Glomerular endothelial cell (primary cell): ENCODE measurements at regions not wholly inside any gene's neighbourhood (a gene's known extent, or its start where the extent isn't known, plus 50 kb on each side); places are given as distances from the start of the nearest gene placed in this dataset.

ENCODE experiments used
- DNase-seq: peaks from one replicate; pipeline ENCODE4 v3.0.0-alpha.2; 2011; ENCODE audit warnings: low read depth, low spot score; ENCODE audit errors: extremely low read depth

DNA sequence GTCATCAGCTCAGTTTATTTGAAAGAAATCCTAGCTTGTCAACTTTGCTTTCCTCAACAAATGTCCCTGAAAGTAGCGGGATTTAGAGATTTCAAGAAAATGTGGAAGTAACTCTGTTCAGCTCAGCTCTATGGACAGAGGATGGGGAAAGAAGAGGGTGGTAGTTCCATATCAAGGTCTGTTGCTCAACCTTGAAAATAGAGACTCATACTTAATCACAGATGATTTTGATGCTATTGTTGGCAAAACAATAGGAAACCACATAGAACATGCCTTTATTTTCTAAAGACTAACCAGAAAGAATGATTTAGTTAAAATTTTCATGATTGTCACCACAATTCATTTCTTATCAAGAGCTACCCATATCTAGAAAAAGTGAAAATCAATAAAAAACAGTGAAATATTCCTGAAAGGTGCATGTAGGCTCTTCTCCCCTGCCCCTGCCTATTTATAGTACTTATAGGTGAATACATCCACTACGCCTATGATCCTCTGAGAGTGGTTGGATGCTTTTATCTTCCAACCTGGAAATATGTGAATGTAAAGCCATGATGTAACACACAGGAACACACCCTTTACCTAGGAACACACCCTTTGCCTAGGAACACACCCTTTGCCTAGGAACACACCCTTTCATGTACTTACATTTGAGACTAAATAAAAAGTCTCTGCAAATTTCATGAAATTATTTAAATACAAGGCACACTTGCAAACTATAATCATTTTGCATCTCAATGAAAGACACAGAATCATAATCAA is 65.8 kb downstream of the ETAA1 start:
- no peak for DNase-seq

DNA sequence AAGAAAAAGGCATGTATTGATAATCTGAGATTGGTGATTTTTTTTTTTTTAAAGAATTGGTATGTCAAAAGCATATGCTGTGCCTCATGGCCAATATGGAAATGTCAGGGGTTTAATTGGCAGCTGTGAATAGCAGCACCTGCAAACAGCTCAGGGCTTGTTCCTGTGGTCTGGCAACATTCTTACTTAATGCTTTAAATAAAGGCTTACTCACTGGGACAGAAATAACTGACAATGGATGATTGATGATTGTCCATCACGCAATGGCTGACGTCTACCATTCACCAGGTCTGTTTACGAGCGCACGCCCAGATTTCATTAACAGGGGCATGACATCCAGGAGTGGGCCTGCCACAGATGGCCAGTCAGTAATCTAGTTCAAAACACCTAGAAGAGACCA is 66.7 kb downstream of the ETAA1 start:
- DNase-seq: no peak

DNA sequence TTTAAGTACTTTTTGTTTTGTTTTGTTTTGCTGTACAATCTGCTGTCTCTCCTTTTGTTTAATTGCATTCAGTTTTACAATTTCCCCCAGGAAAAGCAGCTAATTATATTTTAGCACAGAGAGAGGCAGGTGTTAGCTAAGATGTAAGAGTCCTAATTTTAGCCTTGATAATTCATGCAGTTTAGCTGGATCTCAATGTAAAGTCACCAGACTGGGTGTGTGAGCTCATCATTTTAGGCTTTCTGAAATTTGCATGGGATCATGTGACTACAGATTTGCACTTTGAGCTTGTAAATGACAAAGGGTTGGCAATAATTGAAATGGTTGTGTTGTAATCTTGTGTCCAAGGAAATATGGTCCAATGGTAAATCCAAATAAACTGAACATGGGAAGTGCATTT is 68.5 kb downstream of the ETAA1 start:
- DNase-seq: no peak

DNA sequence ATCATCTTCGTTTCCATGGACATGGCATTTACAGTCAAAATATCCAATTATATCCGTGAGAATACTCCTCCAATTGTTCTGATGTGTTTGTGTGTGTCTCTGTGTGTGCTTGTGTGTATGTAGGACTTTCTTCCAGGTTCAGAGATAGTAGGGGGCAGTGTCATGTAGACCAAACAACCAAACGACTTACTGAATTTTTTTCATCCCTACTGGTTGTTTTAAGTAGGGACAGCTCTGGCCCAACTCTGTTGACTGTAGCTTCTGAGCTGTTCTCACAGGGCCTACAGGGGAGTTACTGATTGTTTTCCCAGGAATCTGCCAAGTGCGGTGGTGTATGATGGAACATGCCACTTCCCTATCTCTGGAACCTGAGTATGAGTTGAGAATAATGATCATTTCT is 69.6 kb downstream of the ETAA1 start:
- DNase-seq: no peak

DNA sequence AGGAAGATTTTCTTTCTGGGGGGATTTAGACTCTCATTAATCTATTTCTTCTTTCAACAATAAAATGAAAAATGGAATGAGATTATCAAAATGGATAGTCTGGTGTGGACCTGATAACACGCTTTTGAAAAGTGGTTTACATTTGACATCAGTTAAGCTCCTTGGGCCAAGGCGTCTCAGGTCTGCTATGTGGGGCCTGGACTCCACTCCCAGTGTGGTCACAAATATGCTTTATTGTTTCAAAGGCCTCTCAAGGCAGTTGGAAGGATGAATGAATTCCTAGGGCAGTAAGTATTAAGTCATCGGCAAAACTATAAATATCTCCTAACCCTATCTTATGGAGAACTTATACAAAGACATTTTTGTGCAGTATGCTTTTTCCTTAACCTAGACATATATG is 74.5 kb downstream of the ETAA1 start:
- DNase-seq: no peak

DNA sequence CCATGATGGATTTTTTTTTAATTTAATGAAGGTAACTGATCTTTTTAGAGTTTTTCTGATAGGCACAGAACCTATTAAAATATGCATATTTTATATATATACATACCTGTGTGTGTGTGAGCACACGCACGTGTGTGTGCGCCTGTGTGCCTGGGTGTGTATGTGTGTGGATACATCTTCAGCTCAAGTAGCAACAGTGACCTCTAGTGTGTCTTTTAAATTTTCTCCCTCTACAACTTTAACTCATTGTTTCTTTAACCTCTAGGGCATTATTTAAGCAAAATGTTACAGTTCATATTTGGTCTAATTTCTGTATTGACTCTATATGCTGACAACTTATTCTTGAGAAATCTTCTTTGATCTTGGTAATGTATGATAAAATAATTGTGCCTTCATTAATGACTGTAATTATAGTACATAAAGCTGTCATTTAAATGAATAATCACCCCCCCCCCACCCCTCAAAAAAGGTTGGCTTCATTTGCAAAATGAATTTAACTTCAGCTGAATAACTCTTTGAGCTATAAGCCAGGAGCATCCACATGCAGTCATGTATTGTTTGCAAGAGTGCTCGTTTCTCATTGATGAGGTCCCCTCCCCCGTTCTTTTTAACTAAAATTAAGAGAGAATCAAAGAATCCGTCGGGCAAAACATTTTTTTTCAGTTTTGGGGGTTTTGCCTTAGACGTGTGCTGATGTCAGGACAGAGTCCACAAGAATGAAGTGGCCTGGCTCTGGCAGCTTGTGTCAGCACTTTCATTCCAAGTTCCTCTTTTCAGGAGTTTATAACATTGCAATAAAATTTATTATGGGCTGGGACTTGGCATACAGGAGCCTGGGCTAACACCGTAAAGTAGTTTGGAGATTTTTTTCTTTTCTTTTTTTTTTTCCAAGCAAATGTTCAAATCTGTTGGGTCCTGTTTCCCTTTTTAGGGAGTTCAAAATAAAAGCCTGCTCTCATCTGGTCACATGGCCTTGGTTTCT is 80.0 kb downstream of the ETAA1 start:
- DNase-seq: peak; percentile 34

DNA sequence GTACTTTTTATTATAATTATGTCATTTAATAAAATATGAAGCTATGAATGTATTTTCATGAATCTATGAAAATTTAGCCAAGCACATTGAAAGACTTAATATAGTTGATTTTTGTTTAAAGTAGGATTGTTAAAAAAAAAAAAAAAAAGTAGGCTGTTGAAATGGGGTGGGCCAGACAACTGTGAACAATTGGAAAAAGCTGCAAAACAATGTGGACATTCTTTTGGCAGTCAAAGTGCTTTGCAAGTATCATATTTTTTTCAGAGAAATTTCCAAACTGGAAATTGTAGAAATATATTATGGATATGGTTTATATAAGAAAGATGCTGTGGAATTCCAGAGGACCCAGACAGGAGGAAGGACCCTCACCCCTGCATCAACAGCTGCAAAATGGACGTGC is 82.1 kb downstream of the ETAA1 start:
- DNase-seq: no peak

DNA sequence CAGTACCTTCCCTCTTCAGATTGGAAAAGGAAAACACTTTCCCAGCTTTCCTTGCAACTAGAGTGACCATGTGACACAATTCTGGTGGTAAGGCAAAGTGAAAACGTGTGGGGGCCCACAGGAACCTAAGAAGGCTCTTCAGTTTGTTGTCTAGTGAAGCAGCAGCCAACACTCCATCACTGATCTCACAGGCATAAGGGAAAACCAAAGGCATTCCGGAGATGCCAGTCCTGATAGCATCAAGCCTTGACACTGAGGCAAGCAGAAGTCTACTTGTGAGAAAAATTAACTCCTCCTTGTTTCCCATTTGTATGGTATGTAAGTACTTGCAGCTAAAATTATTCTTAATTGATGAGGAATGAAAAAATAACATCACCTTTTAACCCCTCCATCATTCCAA is 88.3 kb downstream of the ETAA1 start:
- DNase-seq: no peak

DNA sequence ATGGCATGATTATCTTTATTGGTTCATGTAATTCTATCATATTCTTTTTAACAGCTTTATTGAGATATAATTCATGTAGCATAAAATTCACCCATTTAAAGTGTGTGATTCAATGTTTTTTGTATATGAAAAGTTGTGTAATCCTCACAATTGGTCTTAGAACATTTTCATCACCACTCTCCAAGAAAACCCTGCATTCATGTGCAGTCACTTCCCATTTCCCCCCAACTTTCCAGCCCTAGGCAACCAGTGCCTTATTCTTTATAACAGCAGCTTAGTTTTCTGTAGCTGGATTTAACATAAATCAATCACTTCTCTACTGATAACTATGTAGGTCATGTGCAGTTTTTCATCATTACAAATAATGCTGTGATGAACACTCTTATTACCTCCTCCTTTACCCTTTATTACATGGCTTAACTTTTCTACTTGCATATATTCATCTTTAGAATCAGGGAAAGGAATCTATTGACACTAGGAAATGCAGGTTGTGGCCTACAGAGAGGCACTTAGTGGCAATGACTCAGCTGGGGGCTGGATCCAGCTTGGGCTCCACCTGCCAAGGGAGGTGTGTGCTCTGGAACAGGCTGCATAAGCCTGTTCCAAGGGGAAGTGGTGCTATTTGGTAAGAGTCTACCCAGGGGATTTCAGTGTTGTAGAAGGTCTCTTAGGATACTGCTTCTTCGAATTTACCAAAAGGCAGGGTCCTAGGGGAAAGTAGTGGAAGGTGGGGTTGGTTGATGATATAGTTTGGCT is 89.1 kb downstream of the ETAA1 start:
- DNase-seq: no peak

DNA sequence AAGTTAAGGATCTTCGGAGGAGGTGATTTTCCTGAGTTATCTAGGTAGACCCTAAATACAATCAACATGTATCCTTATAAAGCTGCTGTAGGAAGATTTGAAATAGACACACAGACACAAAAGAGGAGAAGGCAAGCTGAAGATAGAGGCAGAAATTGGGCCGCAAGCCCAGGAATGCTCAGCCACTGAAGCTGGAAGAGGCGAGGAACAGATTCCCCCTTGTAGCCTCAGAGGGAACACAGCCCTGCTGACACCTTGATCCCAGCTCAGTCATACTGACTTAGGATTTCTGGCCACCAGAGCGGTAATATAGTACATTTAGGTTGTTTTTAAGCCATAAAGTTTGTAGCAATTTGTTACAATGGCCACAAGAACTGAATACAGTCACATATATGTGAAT is 90.9 kb downstream of the ETAA1 start:
- no peak for DNase-seq

DNA sequence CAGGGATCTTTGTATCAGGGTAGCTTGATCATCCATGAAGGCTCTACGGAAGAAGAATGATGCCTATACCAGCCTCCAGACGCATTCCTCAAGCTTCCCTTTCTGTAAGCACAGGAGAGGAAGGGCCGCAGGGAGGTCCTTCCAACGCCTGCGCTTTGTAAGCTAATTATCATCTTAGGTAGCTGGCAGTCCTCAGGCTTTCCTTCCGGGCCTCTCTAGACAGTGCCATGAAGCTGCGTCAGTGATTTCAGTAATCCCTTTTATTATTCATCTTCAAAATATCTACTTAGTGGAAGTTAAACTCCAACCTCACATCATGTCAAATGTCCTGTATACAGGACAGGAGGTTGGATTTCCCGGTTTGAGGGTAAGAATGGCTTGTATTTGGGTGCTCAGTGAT is 92.3 kb downstream of the ETAA1 start:
- DNase-seq: no peak

DNA sequence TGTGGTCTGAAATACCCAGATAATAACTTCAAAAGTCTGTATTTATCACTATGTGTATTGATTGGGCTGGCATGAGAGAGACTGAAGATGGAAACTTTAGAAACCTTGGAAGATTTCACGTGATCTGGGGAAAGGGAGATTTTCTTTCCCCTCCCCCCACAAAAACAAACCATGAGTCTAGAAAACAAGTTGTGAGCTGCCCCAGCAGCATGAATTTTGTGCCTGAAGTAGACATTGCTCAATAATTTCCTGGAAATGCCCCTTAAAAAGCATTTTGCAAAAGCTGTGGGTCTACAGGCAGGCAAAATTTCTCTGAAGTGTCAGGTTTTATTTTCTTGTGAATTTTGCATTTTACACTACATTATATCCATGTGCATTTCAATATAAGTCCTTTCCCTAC is 101.8 kb downstream of the ETAA1 start:
- DNase-seq: no peak

DNA sequence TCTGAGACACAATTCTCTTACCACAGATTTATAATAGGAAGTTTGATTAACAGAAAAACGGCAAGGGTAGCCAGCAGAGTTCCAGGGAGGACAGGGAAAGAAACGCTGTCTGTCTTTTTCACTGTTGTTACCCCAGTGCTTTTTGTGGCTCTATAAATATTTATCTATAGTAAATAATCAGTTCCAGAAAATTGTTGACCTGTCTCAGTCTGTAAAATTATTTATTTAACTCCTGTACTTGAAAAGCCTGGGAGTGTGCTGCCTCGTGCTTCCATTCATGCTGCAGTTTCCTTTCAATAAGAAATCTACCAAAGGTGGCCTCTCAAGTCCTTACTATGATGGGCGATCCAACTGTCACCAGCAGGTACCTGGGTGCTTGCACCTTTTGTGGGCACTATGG is 102.9 kb downstream of the ETAA1 start:
- no peak for DNase-seq

DNA sequence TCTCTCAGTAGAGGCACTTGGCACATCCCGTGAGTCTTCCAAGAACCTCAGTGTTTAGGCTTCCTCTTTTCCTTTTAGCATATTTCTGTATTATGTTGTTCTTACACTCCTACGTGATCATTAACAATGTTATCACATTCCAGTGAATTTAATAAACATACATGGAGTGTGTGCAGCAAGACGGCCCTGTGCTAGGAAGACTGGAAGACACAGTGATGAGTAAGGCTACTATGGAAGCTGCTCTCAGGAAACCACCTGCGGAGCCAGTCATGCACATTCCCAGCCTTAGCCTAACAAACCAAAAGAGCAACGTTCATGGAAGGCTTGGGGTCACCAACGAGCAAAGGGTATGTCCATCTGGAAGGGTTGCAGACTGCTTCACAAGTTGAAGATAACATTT is 103.4 kb downstream of the ETAA1 start:
- DNase-seq: no peak

DNA sequence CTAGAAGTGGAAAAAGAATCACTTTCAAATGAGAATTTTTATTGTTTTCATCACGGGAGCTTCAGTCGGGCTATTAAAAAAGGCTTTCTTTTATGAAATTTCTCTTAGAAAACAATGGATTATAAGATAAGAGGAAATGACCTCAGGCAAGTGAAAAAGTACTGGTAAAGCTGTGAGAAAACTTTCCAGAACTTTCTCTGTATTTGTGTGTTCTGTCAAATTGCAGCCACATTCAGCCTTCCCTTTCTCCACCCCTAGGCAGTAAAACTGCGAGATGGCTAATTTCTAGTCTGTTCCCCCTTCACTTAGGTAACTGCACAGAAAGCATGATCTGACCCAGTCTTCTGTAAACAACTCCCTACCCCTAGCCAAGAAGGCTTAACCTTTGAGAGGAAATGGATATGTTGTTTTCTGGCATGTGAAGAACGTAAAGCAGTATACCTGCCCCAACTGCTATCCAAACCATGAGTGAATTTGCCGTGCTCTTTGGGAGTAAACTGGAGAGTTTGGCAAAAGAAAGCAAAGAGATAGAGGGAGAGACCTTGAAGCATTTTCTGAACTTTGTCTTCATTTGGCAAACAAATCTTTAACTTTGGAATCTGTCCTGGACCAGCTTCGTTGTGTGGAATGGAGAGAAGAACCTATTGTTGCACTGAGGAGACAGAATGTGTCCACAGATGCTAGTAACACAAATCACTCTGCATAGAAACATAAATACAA is 105.4 kb downstream of the ETAA1 start:
- peak; percentile 34 for DNase-seq

DNA sequence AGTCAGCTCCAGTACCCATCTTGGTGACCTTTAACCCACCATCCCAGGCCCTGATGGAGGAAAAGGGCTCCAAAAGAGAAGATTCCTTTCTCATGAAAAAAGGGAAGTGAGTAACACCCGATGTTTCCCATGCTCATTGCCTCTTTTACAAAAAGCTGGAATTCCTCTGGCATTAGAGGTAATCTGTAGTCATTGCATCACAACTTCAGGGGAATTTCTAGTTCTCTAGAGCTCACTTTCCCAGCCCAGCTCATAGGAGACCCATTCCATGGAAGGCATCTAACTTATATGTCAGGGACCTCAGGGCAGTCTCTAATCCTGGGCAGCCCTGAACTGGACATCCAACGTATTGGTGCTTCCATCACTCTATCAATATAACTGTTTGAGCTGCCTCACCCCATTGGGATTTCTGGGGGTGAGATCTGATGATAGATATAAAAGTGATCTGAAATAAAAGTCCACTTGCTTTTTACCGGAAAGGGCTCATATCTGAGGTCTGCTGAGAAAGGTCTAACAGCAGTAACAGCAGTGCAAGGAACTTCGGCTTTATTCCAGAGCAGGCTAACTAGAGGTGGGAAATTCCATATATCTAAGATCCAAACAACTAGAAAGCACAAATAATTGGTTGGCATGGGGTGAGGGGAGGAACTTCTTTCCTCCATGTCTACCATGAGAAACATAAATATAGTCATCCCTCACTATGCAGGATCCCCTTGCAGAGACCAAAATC is 106.1 kb downstream of the ETAA1 start:
- DNase-seq: peak; percentile 93

DNA sequence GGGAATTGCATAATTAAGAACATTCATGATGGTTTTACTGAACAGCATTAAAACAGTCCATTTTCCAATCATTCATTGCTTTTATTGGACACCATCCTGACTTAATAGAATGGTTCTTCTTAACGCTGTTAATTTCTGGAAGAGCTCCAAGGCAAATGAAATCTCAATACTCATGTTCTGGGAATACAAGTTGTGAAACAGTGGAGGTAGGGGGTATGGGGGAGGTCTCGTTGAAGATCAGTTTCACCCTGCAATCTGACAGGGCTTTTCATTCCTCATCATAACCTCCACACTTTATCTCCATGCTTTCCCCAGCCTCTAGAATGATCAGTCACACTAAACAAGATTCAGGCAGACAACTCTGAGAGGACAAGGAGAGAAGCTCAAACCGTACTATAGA is 113.6 kb downstream of the ETAA1 start:
- DNase-seq: no peak

DNA sequence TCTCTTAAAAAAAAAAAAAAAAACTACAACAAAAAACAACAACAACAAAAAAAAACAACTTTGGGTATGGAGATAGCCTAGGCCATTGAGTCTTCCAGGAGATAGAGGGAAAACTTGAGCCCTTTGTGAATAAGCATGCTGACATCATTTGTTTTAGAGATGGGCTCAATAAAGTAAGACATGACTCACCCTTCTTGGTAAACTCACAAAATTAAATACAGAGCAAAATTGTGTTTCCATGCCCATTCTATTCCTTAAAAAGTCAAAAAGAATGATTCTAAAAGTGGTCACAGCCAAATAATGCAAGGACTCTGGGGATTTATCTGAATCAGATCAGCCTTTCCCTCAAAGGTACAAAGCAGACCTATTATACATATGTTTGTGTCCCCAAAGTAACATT is 117.4 kb downstream of the ETAA1 start:
- no peak for DNase-seq

DNA sequence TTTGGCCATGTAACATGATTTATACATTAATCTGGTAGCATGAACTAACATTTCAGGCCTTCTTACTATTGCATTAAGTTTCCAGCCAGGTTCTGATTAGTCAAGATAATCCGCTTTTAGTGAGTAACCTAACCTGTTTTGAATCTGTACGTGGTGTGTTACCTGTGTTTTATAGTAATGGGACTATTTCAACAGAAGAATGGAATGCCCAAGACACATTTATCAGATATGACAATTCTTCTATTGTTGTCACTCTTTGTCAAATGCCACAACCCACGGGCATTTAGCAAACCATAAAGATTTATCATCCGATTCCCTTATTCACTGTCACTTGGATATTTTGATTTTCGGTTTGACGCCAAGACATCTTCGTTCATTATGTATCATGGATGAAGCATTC is 117.9 kb downstream of the ETAA1 start:
- no peak for DNase-seq

DNA sequence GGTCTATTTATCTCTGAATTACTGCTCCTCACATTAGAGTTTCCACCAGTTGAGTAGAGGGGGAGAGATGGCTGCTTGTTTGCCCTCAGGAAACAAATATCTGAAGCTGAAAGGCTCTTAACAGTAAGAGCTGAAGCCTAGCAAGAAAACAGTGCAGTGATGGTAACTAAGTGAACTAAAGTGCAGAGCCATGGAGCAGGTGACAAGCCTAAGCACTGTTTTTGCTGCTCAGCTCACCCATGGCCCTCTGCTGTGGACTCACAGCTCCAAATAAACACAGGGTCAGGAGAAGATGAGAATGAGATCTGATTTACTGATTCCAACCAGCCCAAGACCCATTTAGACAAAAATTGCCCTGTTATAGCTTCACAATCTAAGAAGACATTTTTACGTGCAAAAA is 118.4 kb downstream of the ETAA1 start:
- no peak for DNase-seq
